ENCODE measurements at regions not wholly inside any gene's neighbourhood (a gene's known extent, or its start where the extent isn't known, plus 50 kb on each side); places are given as distances from the start of the nearest gene placed in this dataset.

DNA sequence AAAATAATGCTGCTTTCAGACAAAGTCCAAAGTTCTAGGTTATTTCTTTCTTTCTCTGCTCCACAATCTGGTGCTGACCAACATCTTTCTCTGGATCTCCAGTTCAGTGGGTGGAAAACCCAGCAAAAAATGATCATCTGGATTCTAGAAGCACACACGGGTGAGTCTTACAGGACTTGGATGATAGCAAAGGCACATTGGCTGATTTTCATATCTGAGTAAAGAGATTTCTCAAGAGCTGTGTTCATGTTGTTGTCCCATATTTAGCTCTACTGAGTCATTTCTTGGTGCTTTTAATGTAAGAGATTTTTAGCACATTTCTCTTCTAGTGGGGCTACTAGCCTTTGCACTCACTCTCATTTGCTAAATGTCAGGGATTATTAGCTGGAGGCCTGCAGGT is 336.7 kb downstream of the GALC start:
- no peaks in the 10 kb centered on the region for H3K79me2 ChIP-seq (ENCODE audit: insufficient read depth, low read length)
- no TSS peak for BruUV-seq (replicated peaks)
- H3K36me3 ChIP-seq (replicated peaks in 1 of 2; ENCODE audit: control insufficient read depth in 1 of 2, insufficient read depth in 2 of 2, low read length in 2 of 2), result no peaks in the 10 kb centered on the region
- H3K4me1 ChIP-seq (ENCODE audit: insufficient read depth, low read length), result no peaks in the 10 kb centered on the region
- ChIA-PET CTCF (ENCODE audit: low intra/inter-chr PET ratio, low total read pairs) (no interaction called here), POLR2A (no interaction called here)
- no peak overlapping the region for H2AFZ ChIP-seq (ENCODE audit: low read length)
- no peak overlapping the region for H3K9ac ChIP-seq (ENCODE audit: insufficient read depth, low read depth, low read length)
- intact Hi-C loops (cut with micrococcal nuclease; ENCODE audit: unreplicated experiment) (no loop called here), in situ Hi-C loops (cut with HindIII; ENCODE audit: extremely low pct_ligation_motif_present, low pct_unique_long_range_greater_than_20kb) (no loop called here)
- H4K20me1 ChIP-seq (ENCODE audit: insufficient read depth, low read length), result no peaks in the 10 kb centered on the region
- H3K4me2 ChIP-seq (ENCODE audit: low read depth, low read length), result no peak overlapping the region
- ATAC-seq, result no peak
- 0% methylated on average over 1 of the region's 1 CpG for WGBS (ENCODE audit: low lambda C conversion rate)
- FAIRE-seq, result no peak
- peaks cover 27% of the 10 kb centered on the region for H3K9me3 ChIP-seq (ENCODE audit: low read length)
- H3K27ac ChIP-seq (ENCODE audit: extremely low read length, insufficient read depth, low read length), result no peak overlapping the region
- no peaks in the 10 kb centered on the region for H3K27me3 ChIP-seq (ENCODE audit: control insufficient read depth in 1 of 2, insufficient read depth in 2 of 2, low read length in 2 of 2)
- H3K4me3 ChIP-seq (replicated peaks in 1 of 3; ENCODE audit: insufficient read depth in 1 of 3, low read depth in 2 of 3, low read length in 3 of 3), result no peak overlapping the region
- DNase-seq (ENCODE audit: low spot score), result no peak
- TF ChIP-seq ZNF382 (CRISPR knock-in tag; IDR thresholded peaks at IDR 0.05; ENCODE audit: borderline replicate concordance) (no peak), TCF7L2 (IDR thresholded peaks at IDR 0.05; ENCODE audit: low read depth, low read length) (no peak), MEIS1 (CRISPR knock-in tag; IDR thresholded peaks at IDR 0.05; ENCODE audit: borderline replicate concordance) (no peak), ZNF17 (CRISPR knock-in tag; IDR thresholded peaks at IDR 0.05) (no peak), MEF2D (CRISPR knock-in tag; IDR thresholded peaks at IDR 0.05) (no peak), ARNT (IDR thresholded peaks at IDR 0.05) (no peak), SRSF9 (IDR thresholded peaks at IDR 0.05; ENCODE audit: borderline replicate concordance, insufficient read depth, low read depth, low read length, poor library complexity, severe bottlenecking) (no peak), KMT2B (CRISPR knock-in tag; IDR thresholded peaks at IDR 0.05) (no peak), CEBPB (IDR thresholded peaks at IDR 0.05; ENCODE audit: borderline replicate concordance, low read depth, low read length) (no peak), ZFP36 (IDR thresholded peaks at IDR 0.05; ENCODE audit: borderline replicate concordance, low read depth, low read length, partially characterized antibody) (no peak), ZNF713 (CRISPR knock-in tag; IDR thresholded peaks at IDR 0.05) (no peak), ZSCAN9 (CRISPR knock-in tag; IDR thresholded peaks at IDR 0.05; ENCODE audit: borderline replicate concordance) (no peak)
- TF ChIP-seq, protein P1, sequence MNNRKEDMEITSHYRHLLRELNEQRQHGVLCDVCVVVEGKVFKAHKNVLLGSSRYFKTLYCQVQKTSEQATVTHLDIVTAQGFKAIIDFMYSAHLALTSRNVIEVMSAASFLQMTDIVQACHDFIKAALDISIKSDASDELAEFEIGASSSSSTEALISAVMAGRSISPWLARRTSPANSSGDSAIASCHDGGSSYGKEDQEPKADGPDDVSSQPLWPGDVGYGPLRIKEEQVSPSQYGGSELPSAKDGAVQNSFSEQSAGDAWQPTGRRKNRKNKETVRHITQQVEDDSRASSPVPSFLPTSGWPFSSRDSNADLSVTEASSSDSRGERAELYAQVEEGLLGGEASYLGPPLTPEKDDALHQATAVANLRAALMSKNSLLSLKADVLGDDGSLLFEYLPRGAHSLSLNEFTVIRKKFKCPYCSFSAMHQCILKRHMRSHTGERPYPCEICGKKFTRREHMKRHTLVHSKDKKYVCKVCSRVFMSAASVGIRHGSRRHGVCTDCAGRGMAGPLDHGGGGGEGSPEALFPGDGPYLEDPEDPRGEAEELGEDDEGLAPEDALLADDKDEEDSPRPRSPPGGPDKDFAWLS (CRISPR knock-in tag; IDR thresholded peaks at IDR 0.05; ENCODE audit: borderline replicate concordance), result no peak
- TF ChIP-seq, protein P2, sequence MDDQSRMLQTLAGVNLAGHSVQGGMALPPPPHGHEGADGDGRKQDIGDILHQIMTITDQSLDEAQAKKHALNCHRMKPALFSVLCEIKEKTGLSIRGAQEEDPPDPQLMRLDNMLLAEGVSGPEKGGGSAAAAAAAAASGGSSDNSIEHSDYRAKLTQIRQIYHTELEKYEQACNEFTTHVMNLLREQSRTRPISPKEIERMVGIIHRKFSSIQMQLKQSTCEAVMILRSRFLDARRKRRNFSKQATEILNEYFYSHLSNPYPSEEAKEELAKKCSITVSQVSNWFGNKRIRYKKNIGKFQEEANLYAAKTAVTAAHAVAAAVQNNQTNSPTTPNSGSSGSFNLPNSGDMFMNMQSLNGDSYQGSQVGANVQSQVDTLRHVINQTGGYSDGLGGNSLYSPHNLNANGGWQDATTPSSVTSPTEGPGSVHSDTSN (CRISPR knock-in tag; IDR thresholded peaks at IDR 0.05; ENCODE audit: borderline replicate concordance), result no peak
- TF ChIP-seq, protein P3, sequence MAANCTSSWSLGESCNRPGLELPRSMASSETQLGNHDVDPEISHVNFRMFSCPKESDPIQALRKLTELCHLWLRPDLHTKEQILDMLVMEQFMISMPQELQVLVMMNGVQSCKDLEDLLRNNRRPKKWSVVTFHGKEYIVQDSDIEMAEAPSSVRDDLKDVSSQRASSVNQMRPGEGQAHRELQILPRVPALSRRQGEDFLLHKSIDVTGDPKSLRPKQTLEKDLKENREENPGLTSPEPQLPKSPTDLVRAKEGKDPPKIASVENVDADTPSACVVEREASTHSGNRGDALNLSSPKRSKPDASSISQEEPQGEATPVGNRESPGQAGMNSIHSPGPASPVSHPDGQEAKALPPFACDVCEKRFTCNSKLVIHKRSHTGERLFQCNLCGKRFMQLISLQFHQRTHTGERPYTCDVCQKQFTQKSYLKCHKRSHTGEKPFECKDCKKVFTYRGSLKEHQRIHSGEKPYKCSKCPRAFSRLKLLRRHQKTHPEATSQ (CRISPR knock-in tag; IDR thresholded peaks at IDR 0.05; ENCODE audit: borderline replicate concordance), result no peak
- TF ChIP-seq, protein P4, sequence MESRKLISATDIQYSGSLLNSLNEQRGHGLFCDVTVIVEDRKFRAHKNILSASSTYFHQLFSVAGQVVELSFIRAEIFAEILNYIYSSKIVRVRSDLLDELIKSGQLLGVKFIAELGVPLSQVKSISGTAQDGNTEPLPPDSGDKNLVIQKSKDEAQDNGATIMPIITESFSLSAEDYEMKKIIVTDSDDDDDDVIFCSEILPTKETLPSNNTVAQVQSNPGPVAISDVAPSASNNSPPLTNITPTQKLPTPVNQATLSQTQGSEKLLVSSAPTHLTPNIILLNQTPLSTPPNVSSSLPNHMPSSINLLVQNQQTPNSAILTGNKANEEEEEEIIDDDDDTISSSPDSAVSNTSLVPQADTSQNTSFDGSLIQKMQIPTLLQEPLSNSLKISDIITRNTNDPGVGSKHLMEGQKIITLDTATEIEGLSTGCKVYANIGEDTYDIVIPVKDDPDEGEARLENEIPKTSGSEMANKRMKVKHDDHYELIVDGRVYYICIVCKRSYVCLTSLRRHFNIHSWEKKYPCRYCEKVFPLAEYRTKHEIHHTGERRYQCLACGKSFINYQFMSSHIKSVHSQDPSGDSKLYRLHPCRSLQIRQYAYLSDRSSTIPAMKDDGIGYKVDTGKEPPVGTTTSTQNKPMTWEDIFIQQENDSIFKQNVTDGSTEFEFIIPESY (CRISPR knock-in tag; IDR thresholded peaks at IDR 0.05), result no peak
